ENCODE measurements at regions not wholly inside any gene's neighbourhood (a gene's known extent, or its start where the extent isn't known, plus 50 kb on each side); places are given as distances from the start of the nearest gene placed in this dataset.

DNA sequence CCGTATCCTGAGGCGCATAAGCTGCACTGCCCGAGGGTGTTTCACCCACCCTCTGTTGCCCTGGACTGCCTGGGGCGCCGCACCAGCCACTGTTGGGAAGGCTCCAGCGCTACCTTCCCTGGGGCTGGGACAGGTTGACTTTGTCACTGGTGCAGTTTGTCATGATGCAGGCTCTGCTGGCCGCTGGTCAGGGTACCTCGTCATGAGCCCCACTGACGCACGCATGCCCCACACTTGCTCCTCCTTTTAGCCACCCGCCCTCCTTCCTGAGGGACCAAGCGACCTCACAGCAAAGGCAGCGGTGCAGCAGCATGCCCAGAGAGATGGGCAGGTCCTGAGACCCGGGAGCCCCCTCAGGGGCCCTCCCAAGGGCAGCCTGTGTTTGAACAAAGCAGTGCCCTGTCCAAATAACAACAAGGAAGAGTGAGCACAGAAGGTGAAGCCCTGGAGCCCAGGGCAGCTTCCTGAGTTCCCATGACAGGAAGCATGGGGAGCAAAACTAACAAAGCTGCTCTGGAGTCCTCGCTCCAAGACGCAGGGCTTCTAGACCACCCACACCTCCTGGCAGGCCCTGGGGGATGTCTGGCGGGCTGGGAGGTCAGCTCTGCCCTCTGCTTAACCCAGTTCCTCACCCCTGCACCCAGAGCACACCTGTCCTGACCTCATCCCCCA lies 50.1 kb upstream of the SMOC2 start:
- Histone ChIP-seq H3K4me2 (ENCODE audit: low read depth, low read length, poor library complexity, severe bottlenecking) (no peak overlapping the region), H3K4me1 (ENCODE audit: insufficient read depth, low read length, poor library complexity, severe bottlenecking) (no peaks in the 10 kb centered on the region), H3K9me3 (ENCODE audit: insufficient read depth, low read depth, low read length) (peaks cover 23% of the 10 kb centered on the region; the same call in 1 of the 2 replicates), H3K9ac (ENCODE audit: low read depth, low read length, poor library complexity, severe bottlenecking) (no peak overlapping the region), H3F3A (ENCODE audit: low read depth) (no peaks in the 10 kb centered on the region), H3K9me2 (replicated peaks; ENCODE audit: low read depth, low read length) (no peaks in the 10 kb centered on the region), H3K4me3 (ENCODE audit: low read length, poor library complexity, severe bottlenecking) (no peak overlapping the region), H3K79me2 (ENCODE audit: insufficient read depth, low read length) (no peaks in the 10 kb centered on the region), H3K27me3 (ENCODE audit: insufficient read depth, low read length, poor library complexity, severe bottlenecking) (no peaks in the 10 kb centered on the region), H3K36me3 (ENCODE audit: insufficient read depth, low read length) (no peaks in the 10 kb centered on the region), H4K20me1 (ENCODE audit: insufficient read depth, low read length, poor library complexity, severe bottlenecking) (no peaks in the 10 kb centered on the region), H2AFZ (ENCODE audit: low read length) (no peak overlapping the region)
- TF ChIP-seq EZH2phosphoT487 (IDR thresholded peaks at IDR 0.05; ENCODE audit: borderline replicate concordance), result no peak
- TF ChIP-seq, protein P1, sequence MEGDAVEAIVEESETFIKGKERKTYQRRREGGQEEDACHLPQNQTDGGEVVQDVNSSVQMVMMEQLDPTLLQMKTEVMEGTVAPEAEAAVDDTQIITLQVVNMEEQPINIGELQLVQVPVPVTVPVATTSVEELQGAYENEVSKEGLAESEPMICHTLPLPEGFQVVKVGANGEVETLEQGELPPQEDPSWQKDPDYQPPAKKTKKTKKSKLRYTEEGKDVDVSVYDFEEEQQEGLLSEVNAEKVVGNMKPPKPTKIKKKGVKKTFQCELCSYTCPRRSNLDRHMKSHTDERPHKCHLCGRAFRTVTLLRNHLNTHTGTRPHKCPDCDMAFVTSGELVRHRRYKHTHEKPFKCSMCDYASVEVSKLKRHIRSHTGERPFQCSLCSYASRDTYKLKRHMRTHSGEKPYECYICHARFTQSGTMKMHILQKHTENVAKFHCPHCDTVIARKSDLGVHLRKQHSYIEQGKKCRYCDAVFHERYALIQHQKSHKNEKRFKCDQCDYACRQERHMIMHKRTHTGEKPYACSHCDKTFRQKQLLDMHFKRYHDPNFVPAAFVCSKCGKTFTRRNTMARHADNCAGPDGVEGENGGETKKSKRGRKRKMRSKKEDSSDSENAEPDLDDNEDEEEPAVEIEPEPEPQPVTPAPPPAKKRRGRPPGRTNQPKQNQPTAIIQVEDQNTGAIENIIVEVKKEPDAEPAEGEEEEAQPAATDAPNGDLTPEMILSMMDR (conservative IDR thresholded peaks at IDR 0.05; ENCODE audit: low read length), result no peak

Measured in Loucy (cell line).